ENCODE measurements at regions not wholly inside any gene's neighbourhood (a gene's known extent, or its start where the extent isn't known, plus 50 kb on each side); places are given as distances from the start of the nearest gene placed in this dataset.
A peak's percentile ranks its signal among the peaks of the same experiment; 100 is the strongest.

- DNase-seq = no peak
- H3K4me1 Mint-ChIP-seq = peaks cover 0 to 3% (median 0%) of the 10 kb centered on the region in 4 donors
- POLR2A ChIA-PET = no interaction called here
- no peaks in the 10 kb centered on the region for H3K36me3 Mint-ChIP-seq
- peaks cover 0 to 5% (median 0%) of the 10 kb centered on the region in 9 donors for H3K9me3 Mint-ChIP-seq
- H3K4me3 Mint-ChIP-seq = no peak overlapping the region
- ATAC-seq = no peak
- H3K27me3 Mint-ChIP-seq = peaks cover 2 to 35% (median 13%) of the 10 kb centered on the region in 5 donors
- H3K27ac Mint-ChIP-seq = no peak overlapping the region
These were observed 209.3 kb upstream of the MYT1L start for GRCh38 chr2:2540406-2540805.

GRCh38 chr2:2536416-2537056, 205.5 kb upstream of the MYT1L start:
- Mint-ChIP-seq H3K27ac (no peak overlapping the region), H3K4me1 (peaks cover 0 to 3% (median 0%) of the 10 kb centered on the region in 4 donors), H3K9me3 (peaks cover 0 to 5% (median 0%) of the 10 kb centered on the region in 9 donors), H3K4me3 (no peak overlapping the region), H3K27me3 (peaks cover 0 to 34% (median 13%) of the 10 kb centered on the region in 5 donors), H3K36me3 (no peaks in the 10 kb centered on the region)
- DNase-seq = no peak
- POLR2A ChIA-PET = no interaction called here
- no peak for ATAC-seq

- no peaks in the 10 kb centered on the region for H3K4me1 Mint-ChIP-seq
- H3K4me3 Mint-ChIP-seq = no peak overlapping the region
- H3K9me3 Mint-ChIP-seq = peaks cover 0 to 6% (median 0%) of the 10 kb centered on the region in 9 donors
- peaks cover 0 to 7% (median 0%) of the 10 kb centered on the region in 5 donors for H3K27me3 Mint-ChIP-seq
- POLR2A ChIA-PET = no interaction called here
- H3K36me3 Mint-ChIP-seq = no peaks in the 10 kb centered on the region
- no peak overlapping the region for H3K27ac Mint-ChIP-seq
- no peak for ATAC-seq
- no peak for DNase-seq
These were observed 199.3 kb upstream of the MYT1L start for GRCh38 chr2:2530334-2530733.

- Mint-ChIP-seq H3K9me3 (peaks cover 0 to 6% (median 0%) of the 10 kb centered on the region in 9 donors), H3K27me3 (peaks cover 0 to 7% (median 0%) of the 10 kb centered on the region in 5 donors), H3K4me3 (no peak overlapping the region), H3K4me1 (no peaks in the 10 kb centered on the region), H3K36me3 (no peaks in the 10 kb centered on the region), H3K27ac (no peak overlapping the region)
- POLR2A ChIA-PET = no interaction called here
- ATAC-seq (no peak), DNase-seq (no peak)
These were observed 197.8 kb upstream of the MYT1L start for GRCh38 chr2:2528846-2529245.

- Mint-ChIP-seq H3K27ac (no peak overlapping the region), H3K36me3 (no peaks in the 10 kb centered on the region), H3K4me1 (no peaks in the 10 kb centered on the region), H3K9me3 (peaks cover 0 to 6% (median 0%) of the 10 kb centered on the region in 9 donors), H3K27me3 (peaks cover 0 to 12% (median 3%) of the 10 kb centered on the region in 5 donors), H3K4me3 (no peak overlapping the region)
- no peak for ATAC-seq
- POLR2A ChIA-PET = no interaction called here
- no peak for DNase-seq
These were observed 196.1 kb upstream of the MYT1L start for GRCh38 chr2:2527148-2527547.

- POLR2A ChIA-PET = no interaction called here
- DNase-seq (no peak), ATAC-seq (no peak)
- Mint-ChIP-seq H3K9me3 (peaks cover 0 to 10% (median 0%) of the 10 kb centered on the region in 9 donors), H3K27ac (no peak overlapping the region), H3K4me1 (no peaks in the 10 kb centered on the region), H3K27me3 (peaks cover 2 to 21% (median 10%) of the 10 kb centered on the region in 5 donors), H3K4me3 (no peak overlapping the region), H3K36me3 (no peaks in the 10 kb centered on the region)
These were observed 193.4 kb upstream of the MYT1L start for GRCh38 chr2:2524348-2524941.

- H3K4me1 Mint-ChIP-seq = no peaks in the 10 kb centered on the region
- ATAC-seq = no peak
- DNase-seq = no peak
These were observed 192.6 kb upstream of the MYT1L start for GRCh38 chr2:2523461-2524347.

GRCh38 chr2:2520401-2520811, 189.3 kb upstream of the MYT1L start:
- no peak for ATAC-seq
- POLR2A ChIA-PET = no interaction called here
- H3K9me3 Mint-ChIP-seq = peaks cover 0 to 10% (median 0%) of the 10 kb centered on the region in 9 donors
- H3K4me3 Mint-ChIP-seq = no peak overlapping the region
- H3K4me1 Mint-ChIP-seq = no peaks in the 10 kb centered on the region
- H3K36me3 Mint-ChIP-seq = no peaks in the 10 kb centered on the region
- H3K27me3 Mint-ChIP-seq = peaks cover 2 to 19% (median 14%) of the 10 kb centered on the region in 5 donors
- DNase-seq = no peak
- peak overlapping the region in 1 of 10 donors; percentile 36 for H3K27ac Mint-ChIP-seq

More at GRCh38 chr2:2523461-2524347, 192.6 kb upstream of the MYT1L start:
- no peak overlapping the region for H3K27ac Mint-ChIP-seq
- H3K36me3 Mint-ChIP-seq = no peaks in the 10 kb centered on the region
- H3K4me3 Mint-ChIP-seq = no peak overlapping the region
- H3K9me3 Mint-ChIP-seq = peaks cover 0 to 10% (median 0%) of the 10 kb centered on the region in 9 donors
- peaks cover 2 to 21% (median 10%) of the 10 kb centered on the region in 5 donors for H3K27me3 Mint-ChIP-seq
- POLR2A ChIA-PET = no interaction called here

- no peak overlapping the region for H3K27ac Mint-ChIP-seq
- no peak overlapping the region for H3K4me3 Mint-ChIP-seq
- no peak for DNase-seq
- no peak for ATAC-seq
- H3K36me3 Mint-ChIP-seq = no peaks in the 10 kb centered on the region
- POLR2A ChIA-PET = no interaction called here
- H3K27me3 Mint-ChIP-seq = peaks cover 2 to 19% (median 14%) of the 10 kb centered on the region in 5 donors
- peaks cover 0 to 10% (median 0%) of the 10 kb centered on the region in 9 donors for H3K9me3 Mint-ChIP-seq
- H3K4me1 Mint-ChIP-seq = no peaks in the 10 kb centered on the region
These were observed 188.3 kb upstream of the MYT1L start for GRCh38 chr2:2519381-2519780.

- no peak overlapping the region for H3K4me3 Mint-ChIP-seq
- ATAC-seq (no peak), DNase-seq (no peak)
- peaks cover 0 to 8% (median 0%) of the 10 kb centered on the region in 9 donors for H3K9me3 Mint-ChIP-seq
- no peak overlapping the region for H3K27ac Mint-ChIP-seq
- POLR2A ChIA-PET = no interaction called here
- no peaks in the 10 kb centered on the region for H3K4me1 Mint-ChIP-seq
- H3K36me3 Mint-ChIP-seq = no peaks in the 10 kb centered on the region
- peaks cover 2 to 17% (median 14%) of the 10 kb centered on the region in 5 donors for H3K27me3 Mint-ChIP-seq
These were observed 186.3 kb upstream of the MYT1L start for GRCh38 chr2:2517399-2517798.

- H3K4me3 Mint-ChIP-seq = no peak overlapping the region
- DNase-seq (no peak), ATAC-seq (no peak)
- POLR2A ChIA-PET = no interaction called here
- H3K27me3 Mint-ChIP-seq = peaks cover 0 to 20% (median 8%) of the 10 kb centered on the region in 5 donors
- no peak overlapping the region for H3K27ac Mint-ChIP-seq
- H3K4me1 Mint-ChIP-seq = no peaks in the 10 kb centered on the region
- no peaks in the 10 kb centered on the region for H3K9me3 Mint-ChIP-seq
- H3K36me3 Mint-ChIP-seq = no peaks in the 10 kb centered on the region
These were observed 185.3 kb upstream of the MYT1L start for GRCh38 chr2:2516386-2516785.

GRCh38 chr2:2512931-2513330, 181.9 kb upstream of the MYT1L start:
- DNase-seq = no peak
- Mint-ChIP-seq H3K27ac (peak overlapping the region in 2 of 10 donors; percentile 34 to 55), H3K4me3 (no peak overlapping the region), H3K27me3 (peaks cover 2 to 38% (median 19%) of the 10 kb centered on the region in 5 donors), H3K4me1 (no peaks in the 10 kb centered on the region), H3K36me3 (no peaks in the 10 kb centered on the region), H3K9me3 (peaks cover 0 to 1% (median 0%) of the 10 kb centered on the region in 9 donors)
- POLR2A ChIA-PET = no interaction called here
- ATAC-seq = no peak

Data from naive thymus-derived CD8-positive, alpha-beta T cell (primary cell).